MM.1S (cell line): ENCODE measurements at regions not wholly inside any gene's neighbourhood (a gene's known extent, or its start where the extent isn't known, plus 50 kb on each side); places are given as distances from the start of the nearest gene placed in this dataset.

Source experiments
- DNase-seq: peaks from one replicate; pipeline ENCODE4 v3.0.0-alpha.2; 2015
- H2AFZ ChIP-seq: fragments of 300-600 bp; sonication (generic); 2 replicates; pipeline ENCODE4 v1.6.0; 2016; ENCODE audit warnings: antibody characterized with exemption, low read length
- H3F3A ChIP-seq: fragments of 300-600 bp; sonication (generic); 2 replicates; pipeline ENCODE4 v1.6.1; 2016; ENCODE audit warnings: mild to moderate bottlenecking, antibody characterized with exemption, low read length, moderate library complexity, mixed read lengths; ENCODE audit not compliant: insufficient read depth
- H3K27ac ChIP-seq: fragments of 300-600 bp; sonication (generic); 2 replicates; pipeline ENCODE4 v1.5.1; 2016; ENCODE audit warnings: mild to moderate bottlenecking, low read length
- H3K27me3 ChIP-seq: fragments of 300-600 bp; sonication (generic); replicated peaks from 2 replicates; pipeline ENCODE4 v1.6.0; 2016; ENCODE audit warnings: low read length; ENCODE audit not compliant: insufficient read depth
- H3K36me3 ChIP-seq: fragments of 300-600 bp; sonication (generic); replicated peaks from 2 replicates; pipeline ENCODE4 v1.6.1; 2016; ENCODE audit warnings: mild to moderate bottlenecking, low read length, mixed read lengths; ENCODE audit not compliant: insufficient read depth
- H3K4me1 ChIP-seq: fragments of 300-600 bp; sonication (generic); 2 replicates; pipeline ENCODE4 v1.6.1; 2016; ENCODE audit warnings: low read length, mixed read lengths
- H3K4me2 ChIP-seq: fragments of 300-600 bp; sonication (generic); 2 replicates; pipeline ENCODE4 v1.6.0; 2016; ENCODE audit warnings: low read depth, low read length
- H3K4me3 ChIP-seq: fragments of 300-600 bp; sonication (generic); 2 replicates; pipeline ENCODE4 v1.5.1; 2016; ENCODE audit warnings: low read length, mixed read lengths
- H3K79me2 ChIP-seq: fragments of 300-600 bp; sonication (generic); 2 replicates; pipeline ENCODE4 v1.6.1; 2016; ENCODE audit warnings: mixed run types, low read length, mixed read lengths
- H3K9ac ChIP-seq: fragments of 300-600 bp; sonication (generic); 2 replicates; pipeline ENCODE4 v1.6.1; 2016; ENCODE audit warnings: low read length, mixed read lengths
- H3K9me2 ChIP-seq: fragments of 300-600 bp; sonication (generic); replicated peaks from 2 replicates; pipeline ENCODE4 v1.6.1; 2016; ENCODE audit warnings: mild to moderate bottlenecking, low read length, mixed read lengths; ENCODE audit not compliant: insufficient read depth
- H3K9me3 ChIP-seq: fragments of 300-600 bp; sonication (generic); replicated peaks from 2 replicates; pipeline ENCODE4 v1.6.1; 2016; ENCODE audit warnings: mild to moderate bottlenecking, low read length, mixed read lengths; ENCODE audit not compliant: insufficient read depth
- H4K20me1 ChIP-seq: fragments of 300-600 bp; sonication (generic); 2 replicates; pipeline ENCODE4 v1.6.1; 2016; ENCODE audit warnings: mild to moderate bottlenecking, low read length, moderate library complexity, mixed read lengths; ENCODE audit not compliant: insufficient read depth
- EZH2 ChIP-seq: fragments of 300-600 bp; sonication (generic); optimal IDR thresholded peaks from 2 replicates; pipeline ENCODE3; 2017; ENCODE audit warnings: low read depth, mild to moderate bottlenecking, antibody characterized with exemption, low read length, mixed read lengths
- EZH2phosphoT487 ChIP-seq: fragments of 300-600 bp; sonication (generic); IDR thresholded peaks from 2 replicates; pipeline ENCODE4 v1.6.1; 2018; ENCODE audit warnings: antibody characterized with exemption, low read length
- TF ChIP-seq, protein P1 (sequence below): fragments of 300-600 bp; sonication (generic); IDR thresholded peaks from 2 replicates; pipeline ENCODE4 v1.5.1; 2016; ENCODE audit warnings: antibody characterized with exemption, low read length, mixed read lengths

DNA sequence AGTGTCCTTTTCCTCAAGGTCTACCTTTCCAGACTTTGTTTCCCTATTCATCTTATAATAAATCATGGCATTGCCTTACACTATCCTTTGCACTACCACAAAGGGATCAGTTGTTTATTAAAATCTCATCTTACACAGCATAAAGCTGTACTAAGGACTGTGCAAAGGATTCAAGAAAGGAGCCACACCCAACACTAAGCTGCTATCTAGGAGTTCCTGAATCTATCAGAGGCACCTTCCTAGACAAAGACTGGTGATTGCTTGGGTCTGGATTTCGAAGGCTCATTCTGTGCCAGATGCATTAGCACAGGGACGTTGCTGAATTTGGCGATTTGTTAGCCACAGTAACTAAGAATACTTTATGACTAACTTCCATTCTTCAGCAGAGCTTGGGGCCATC is 412.0 kb downstream of the NUP35 start:
- Histone ChIP-seq H3K4me1 (no peaks in the 10 kb centered on the region), H3K4me2 (no peak overlapping the region), H3K36me3 (no peaks in the 10 kb centered on the region), H2AFZ (no peak overlapping the region), H3K9me3 (no peaks in the 10 kb centered on the region; the same call in 1 of the 2 replicates), H3K9me2 (no peaks in the 10 kb centered on the region), H3K79me2 (no peaks in the 10 kb centered on the region), H3K9ac (no peak overlapping the region), H3K4me3 (no peak overlapping the region), H3K27me3 (no peaks in the 10 kb centered on the region), H4K20me1 (no peaks in the 10 kb centered on the region), H3F3A (no peaks in the 10 kb centered on the region), H3K27ac (no peak overlapping the region)
- TF ChIP-seq, protein P1, sequence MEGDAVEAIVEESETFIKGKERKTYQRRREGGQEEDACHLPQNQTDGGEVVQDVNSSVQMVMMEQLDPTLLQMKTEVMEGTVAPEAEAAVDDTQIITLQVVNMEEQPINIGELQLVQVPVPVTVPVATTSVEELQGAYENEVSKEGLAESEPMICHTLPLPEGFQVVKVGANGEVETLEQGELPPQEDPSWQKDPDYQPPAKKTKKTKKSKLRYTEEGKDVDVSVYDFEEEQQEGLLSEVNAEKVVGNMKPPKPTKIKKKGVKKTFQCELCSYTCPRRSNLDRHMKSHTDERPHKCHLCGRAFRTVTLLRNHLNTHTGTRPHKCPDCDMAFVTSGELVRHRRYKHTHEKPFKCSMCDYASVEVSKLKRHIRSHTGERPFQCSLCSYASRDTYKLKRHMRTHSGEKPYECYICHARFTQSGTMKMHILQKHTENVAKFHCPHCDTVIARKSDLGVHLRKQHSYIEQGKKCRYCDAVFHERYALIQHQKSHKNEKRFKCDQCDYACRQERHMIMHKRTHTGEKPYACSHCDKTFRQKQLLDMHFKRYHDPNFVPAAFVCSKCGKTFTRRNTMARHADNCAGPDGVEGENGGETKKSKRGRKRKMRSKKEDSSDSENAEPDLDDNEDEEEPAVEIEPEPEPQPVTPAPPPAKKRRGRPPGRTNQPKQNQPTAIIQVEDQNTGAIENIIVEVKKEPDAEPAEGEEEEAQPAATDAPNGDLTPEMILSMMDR, result no peak
- TF ChIP-seq EZH2phosphoT487 (no peak), EZH2 (no peak)
- DNase-seq, result no peak

DNA sequence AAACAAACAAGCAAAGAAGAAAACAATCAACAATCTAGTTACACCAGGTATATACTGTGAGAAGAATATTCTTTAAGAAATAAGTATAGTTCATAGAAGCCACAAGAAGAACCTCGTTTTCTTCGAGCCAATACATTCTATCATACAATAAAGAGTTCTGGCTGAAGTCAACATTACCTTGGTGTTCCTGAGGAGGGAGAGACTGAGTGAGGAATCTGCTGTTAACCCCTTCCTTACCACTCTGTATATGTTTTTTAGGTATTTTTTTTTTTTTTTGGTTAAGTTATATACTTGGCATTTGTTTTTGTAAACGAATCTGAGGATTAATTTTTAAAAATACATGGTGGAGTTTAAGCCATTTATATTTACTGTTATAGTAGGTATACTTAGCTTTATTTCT is 412.5 kb downstream of the NUP35 start:
- no peaks in the 10 kb centered on the region for H4K20me1 ChIP-seq
- H3K9ac ChIP-seq, result no peak overlapping the region
- H3F3A ChIP-seq, result no peaks in the 10 kb centered on the region
- TF ChIP-seq EZH2 (no peak), EZH2phosphoT487 (no peak)
- TF ChIP-seq, protein P1, result no peak
- no peak overlapping the region for H3K4me3 ChIP-seq
- no peak overlapping the region for H3K4me2 ChIP-seq
- no peaks in the 10 kb centered on the region; the same call in 1 of the 2 replicates for H3K9me3 ChIP-seq
- no peaks in the 10 kb centered on the region for H3K79me2 ChIP-seq
- no peak overlapping the region for H2AFZ ChIP-seq
- H3K9me2 ChIP-seq, result no peaks in the 10 kb centered on the region
- no peaks in the 10 kb centered on the region for H3K27me3 ChIP-seq
- no peaks in the 10 kb centered on the region for H3K4me1 ChIP-seq
- H3K36me3 ChIP-seq, result no peaks in the 10 kb centered on the region
- no peak overlapping the region for H3K27ac ChIP-seq
- no peak for DNase-seq

DNA sequence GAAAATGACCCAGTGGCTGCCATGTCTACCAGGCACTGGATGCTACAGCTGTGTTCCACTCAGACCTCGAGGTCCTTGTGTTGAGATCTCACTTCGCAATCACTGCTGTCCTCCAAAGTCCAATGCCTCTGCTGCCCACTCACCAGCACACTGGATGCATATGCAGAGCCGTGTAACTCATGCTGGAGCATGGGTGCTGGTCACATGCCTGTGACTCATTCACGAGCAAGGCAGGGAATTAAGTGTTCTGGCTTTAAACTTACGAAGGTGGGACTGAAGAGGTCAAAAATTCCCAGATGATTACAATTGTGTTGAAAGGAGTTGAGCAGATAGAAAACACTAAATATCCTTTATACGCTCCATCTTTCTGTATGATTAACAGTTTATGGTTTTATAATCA is 417.5 kb downstream of the NUP35 start:
- no peak for DNase-seq
- no peak overlapping the region for H3K27ac ChIP-seq
- no peak for TF ChIP-seq EZH2phosphoT487
- TF ChIP-seq EZH2, result no peak
- TF ChIP-seq, protein P1, result no peak
- no peaks in the 10 kb centered on the region for H3K79me2 ChIP-seq
- H3K9me3 ChIP-seq, result no peaks in the 10 kb centered on the region
- H3F3A ChIP-seq, result no peaks in the 10 kb centered on the region
- no peaks in the 10 kb centered on the region for H3K36me3 ChIP-seq
- no peaks in the 10 kb centered on the region for H4K20me1 ChIP-seq
- no peak overlapping the region for H3K9ac ChIP-seq
- no peak overlapping the region for H3K4me2 ChIP-seq
- H3K4me1 ChIP-seq, result no peaks in the 10 kb centered on the region
- H3K27me3 ChIP-seq, result no peaks in the 10 kb centered on the region
- no peaks in the 10 kb centered on the region for H3K9me2 ChIP-seq
- no peak overlapping the region for H3K4me3 ChIP-seq
- H2AFZ ChIP-seq, result no peak overlapping the region
